LNCaP clone FGC (cell line): ENCODE measurements at regions not wholly inside any gene's neighbourhood (a gene's known extent, or its start where the extent isn't known, plus 50 kb on each side); places are given as distances from the start of the nearest gene placed in this dataset.
A peak's percentile ranks its signal among the peaks of the same experiment; 100 is the strongest.

Source experiments
- DNase-seq: peaks from one replicate; pipeline ENCODE4 v3.0.0-alpha.2; 2011; ENCODE audit warnings: low read depth
- H3K4me3 ChIP-seq: 2 replicates; pipeline ENCODE4 v1.5.1; 2011; ENCODE audit warnings: mild to moderate bottlenecking, low read depth, low read length, control low read depth
- CTCF ChIP-seq: IDR thresholded peaks from 2 replicates; pipeline ENCODE4 v1.5.1; 2012; ENCODE audit warnings: mild to moderate bottlenecking; ENCODE audit not compliant: control insufficient read depth, insufficient read depth; ENCODE audit errors: extremely low read depth

- no peak for DNase-seq
- TF ChIP-seq CTCF = no peak
- H3K4me3 ChIP-seq = no peak overlapping the region
These were observed 63.2 kb upstream of the ZNF354A start for GRCh38 chr5:178793696-178794095.

- DNase-seq = peak; percentile 21
These were observed 62.7 kb upstream of the ZNF354A start for GRCh38 chr5:178793151-178793550.

GRCh38 chr5:178791976-178792375 is 61.5 kb upstream of the ZNF354A start:
- no peak for DNase-seq
- no peak overlapping the region for H3K4me3 ChIP-seq
- TF ChIP-seq CTCF = no peak

More at GRCh38 chr5:178793151-178793550, 62.7 kb upstream of the ZNF354A start:
- TF ChIP-seq CTCF = peak; percentile 88
- no peak overlapping the region for H3K4me3 ChIP-seq

- no peak overlapping the region for H3K4me3 ChIP-seq
- TF ChIP-seq CTCF = no peak
- DNase-seq = no peak
These were observed 59.9 kb upstream of the ZNF354A start for GRCh38 chr5:178790371-178790770.

DNA sequence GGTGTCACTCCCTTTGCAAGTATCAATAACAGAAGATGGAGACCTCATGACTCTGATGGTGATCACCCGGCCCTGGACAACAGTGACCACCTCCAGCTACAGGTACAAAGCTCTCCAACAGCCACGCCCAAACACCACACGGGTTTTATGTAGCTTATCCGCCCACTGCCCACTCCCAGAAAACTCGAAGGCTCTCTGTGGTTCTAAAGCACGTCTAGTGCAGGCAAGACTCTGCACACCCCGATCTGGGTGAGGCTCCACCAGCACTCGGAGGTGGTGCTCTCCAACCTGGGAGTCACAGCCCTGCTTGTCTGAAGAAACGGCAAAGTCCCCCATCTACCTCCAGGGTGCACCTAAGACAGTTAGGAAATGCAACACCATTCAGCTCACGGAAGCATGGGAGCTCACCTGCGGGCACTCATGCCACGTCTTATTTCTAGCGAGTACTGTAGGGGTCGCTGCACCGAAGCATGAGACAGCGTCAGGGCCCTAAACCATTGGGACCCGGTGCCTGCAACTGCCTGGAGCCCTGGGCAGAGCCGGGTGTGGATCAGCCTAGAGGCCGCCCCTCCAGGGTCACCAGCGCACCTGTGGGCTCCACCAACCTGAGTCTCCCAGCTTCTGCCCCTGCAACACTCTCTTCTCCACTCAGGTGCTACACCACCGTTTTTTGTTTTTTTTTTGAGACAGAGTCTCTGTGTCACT is 58.1 kb upstream of the ZNF354A start:
- TF ChIP-seq CTCF = no peak
- H3K4me3 ChIP-seq = no peak overlapping the region
- no peak for DNase-seq

GRCh38 chr5:178787889-178788288 is 57.4 kb upstream of the ZNF354A start:
- TF ChIP-seq CTCF = no peak
- DNase-seq = no peak
- H3K4me3 ChIP-seq = no peak overlapping the region
